T-helper 1 cell treated with Interleukin-12 subunit alpha and Interleukin-12 subunit beta and Interleukin-4 antibody, amounts not matched to agents 30 ng/mL and 1 ng/mL, for 36 hours (primary cell): ENCODE measurements at regions not wholly inside any gene's neighbourhood (a gene's known extent, or its start where the extent isn't known, plus 50 kb on each side); places are given as distances from the start of the nearest gene placed in this dataset.
"Not testable (repeated sequence)": the region's sequence is repeated elsewhere in the genome, so short reads cannot be mapped to it uniquely, and the experiment has no call there.

Experiments used
- intact Hi-C: fragments of 100-400 bp; cut with micrococcal nuclease; formaldehyde crosslinking; loops from one replicate; pipeline ENCODE4 v1.15.1; 2024

DNA sequence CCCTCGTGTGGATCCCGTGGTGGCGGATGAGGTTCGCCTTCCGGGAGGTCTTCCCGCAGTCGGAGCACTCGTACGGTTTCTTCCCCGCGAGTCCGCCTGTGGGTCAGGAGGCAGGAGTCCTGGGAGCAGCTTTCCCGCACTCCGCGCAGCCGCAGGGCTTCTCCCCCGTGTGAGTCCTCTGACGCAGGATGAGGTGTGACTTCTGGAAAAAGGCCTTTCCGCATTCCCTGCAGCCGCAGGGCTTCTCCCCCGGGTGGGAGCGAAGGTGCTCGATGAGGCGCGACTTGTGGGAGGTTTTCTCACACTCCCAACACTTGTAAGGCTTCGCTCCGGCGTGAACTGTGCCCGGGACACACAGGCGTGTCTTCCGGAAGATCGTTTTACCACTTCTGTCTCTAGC lies 68.8 kb upstream of the WIPI2 start:
- intact Hi-C loops: not testable (repeated sequence)

- intact Hi-C loops: not testable (repeated sequence)
Observed at GRCh38 chr7:5131238-5131637, 58.8 kb upstream of the WIPI2 start.

GRCh38 chr7:5132539-5132938 lies 57.5 kb upstream of the WIPI2 start:
- intact Hi-C loops: no loop called here

DNA sequence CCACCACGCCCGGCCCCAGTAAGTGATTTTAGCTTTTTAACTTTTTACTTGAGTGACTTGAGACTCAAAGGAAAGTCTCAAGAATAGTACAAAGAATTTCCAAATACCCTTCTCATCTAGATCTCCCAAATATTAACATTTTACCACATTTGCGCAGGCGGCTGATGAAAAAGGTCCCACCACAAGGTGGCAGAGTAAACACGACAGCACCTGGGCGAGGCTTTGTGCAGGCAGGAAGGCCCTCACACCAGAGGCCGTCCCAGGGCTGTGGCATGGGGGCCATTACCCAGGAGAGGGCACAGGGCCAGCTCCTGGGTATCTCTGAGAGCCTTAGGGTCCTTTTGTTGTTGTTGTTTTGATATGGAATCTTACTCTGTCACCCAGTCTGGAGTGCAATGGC lies 50.0 kb upstream of the WIPI2 start:
- intact Hi-C loops: loop anchor here (2.0 to 5.0 kb wide), 2 partner anchors 35 to 168 kb away; no protein-coding TSS in a partner anchor
